Neural crest cell (in vitro differentiated cells): ENCODE measurements at regions not wholly inside any gene's neighbourhood (a gene's known extent, or its start where the extent isn't known, plus 50 kb on each side); places are given as distances from the start of the nearest gene placed in this dataset.

Experiments
- DNase-seq: peaks from one replicate; pipeline ENCODE4 v3.0.0; 2021; ENCODE audit warnings: low read depth, mixed read lengths, low spot score
- H3K27ac Mint-ChIP-seq: one replicate; pipeline ENCODE4 v1.8.0; 2021; ENCODE audit warnings: mild to moderate bottlenecking, mixed read lengths; ENCODE audit not compliant: unreplicated experiment
- H3K27me3 Mint-ChIP-seq: 2 replicates; pipeline ENCODE4 v1.8.0; 2021; ENCODE audit warnings: low read depth, mild to moderate bottlenecking, mixed read lengths
- H3K36me3 Mint-ChIP-seq: 2 replicates; pipeline ENCODE4 v1.8.0; 2021; ENCODE audit warnings: low read depth, mild to moderate bottlenecking, mixed read lengths
- H3K4me1 Mint-ChIP-seq: 2 replicates; pipeline ENCODE4 v1.8.0; 2021; ENCODE audit warnings: mixed read lengths
- H3K4me3 Mint-ChIP-seq: one replicate; pipeline ENCODE4 v1.8.0; 2021; ENCODE audit warnings: mild to moderate bottlenecking, mixed read lengths
- H3K9me3 Mint-ChIP-seq: 2 replicates; pipeline ENCODE4 v1.8.0; 2021; ENCODE audit warnings: mixed read lengths
- TF ChIP-seq, protein P1 (sequence below): fragments of 200-600 bp; sonication (generic); conservative IDR thresholded peaks from 2 replicates; pipeline ENCODE4 v1.5.0; 2021; ENCODE audit warnings: antibody characterized with exemption, mild to moderate bottlenecking

DNA sequence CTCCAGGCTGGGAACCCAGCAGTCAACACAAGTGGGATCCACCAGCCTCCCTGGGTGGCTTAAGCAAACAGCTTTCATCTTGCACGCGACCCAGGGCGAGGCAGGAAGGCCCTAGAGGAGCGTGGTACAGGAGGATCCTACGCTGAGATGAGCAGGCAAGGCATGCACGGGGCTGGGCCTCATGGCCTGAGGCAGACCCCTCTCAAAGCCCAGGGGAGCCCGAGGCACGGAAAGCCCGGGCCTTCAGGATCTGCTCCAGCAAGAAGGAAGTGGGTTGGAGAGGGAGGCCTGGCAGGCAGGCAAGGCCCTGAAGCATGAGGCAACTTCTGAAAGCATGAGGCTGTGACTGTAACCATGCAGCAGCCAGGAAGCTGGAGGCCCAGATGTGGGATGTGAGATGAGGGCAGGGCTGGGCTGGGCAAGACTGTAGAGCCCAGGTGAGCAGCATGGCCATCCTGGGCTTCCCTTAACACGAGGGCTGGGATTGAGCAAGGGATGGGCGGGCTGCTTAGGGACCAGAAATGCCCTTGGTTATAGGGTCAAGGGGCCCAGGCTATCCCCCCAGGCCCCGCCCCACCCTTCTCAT lies 338.7 kb downstream of the C16orf95 start:
- Mint-ChIP-seq H3K4me1 (peaks cover 6% of the 10 kb centered on the region), H3K27me3 (peaks cover 6% of the 10 kb centered on the region), H3K27ac (no peak overlapping the region), H3K4me3 (no peak overlapping the region), H3K9me3 (peaks cover 2% of the 10 kb centered on the region), H3K36me3 (no peaks in the 10 kb centered on the region)
- no peak for DNase-seq
- TF ChIP-seq, protein P1, sequence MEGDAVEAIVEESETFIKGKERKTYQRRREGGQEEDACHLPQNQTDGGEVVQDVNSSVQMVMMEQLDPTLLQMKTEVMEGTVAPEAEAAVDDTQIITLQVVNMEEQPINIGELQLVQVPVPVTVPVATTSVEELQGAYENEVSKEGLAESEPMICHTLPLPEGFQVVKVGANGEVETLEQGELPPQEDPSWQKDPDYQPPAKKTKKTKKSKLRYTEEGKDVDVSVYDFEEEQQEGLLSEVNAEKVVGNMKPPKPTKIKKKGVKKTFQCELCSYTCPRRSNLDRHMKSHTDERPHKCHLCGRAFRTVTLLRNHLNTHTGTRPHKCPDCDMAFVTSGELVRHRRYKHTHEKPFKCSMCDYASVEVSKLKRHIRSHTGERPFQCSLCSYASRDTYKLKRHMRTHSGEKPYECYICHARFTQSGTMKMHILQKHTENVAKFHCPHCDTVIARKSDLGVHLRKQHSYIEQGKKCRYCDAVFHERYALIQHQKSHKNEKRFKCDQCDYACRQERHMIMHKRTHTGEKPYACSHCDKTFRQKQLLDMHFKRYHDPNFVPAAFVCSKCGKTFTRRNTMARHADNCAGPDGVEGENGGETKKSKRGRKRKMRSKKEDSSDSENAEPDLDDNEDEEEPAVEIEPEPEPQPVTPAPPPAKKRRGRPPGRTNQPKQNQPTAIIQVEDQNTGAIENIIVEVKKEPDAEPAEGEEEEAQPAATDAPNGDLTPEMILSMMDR: no peak

DNA sequence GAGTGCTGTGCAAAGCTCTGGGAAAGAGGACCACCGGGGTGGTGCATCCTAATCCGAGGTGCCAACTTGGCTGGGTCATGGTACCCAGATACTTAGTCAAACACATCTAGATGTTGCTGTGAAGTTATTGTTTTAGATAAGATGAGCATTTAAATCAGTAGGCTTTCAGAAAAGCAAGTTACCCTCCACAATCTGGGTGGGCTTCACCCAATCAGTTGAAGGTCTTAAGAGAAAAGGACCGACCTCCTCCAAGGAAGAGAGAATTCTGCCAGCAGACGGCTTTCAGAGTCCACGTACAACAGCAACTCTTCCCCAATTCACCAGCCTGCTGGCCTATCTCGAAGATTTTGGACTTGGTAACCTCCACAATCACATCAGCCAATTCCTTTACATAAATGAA lies 338.1 kb downstream of the C16orf95 start:
- H3K36me3 Mint-ChIP-seq: no peaks in the 10 kb centered on the region
- H3K4me1 Mint-ChIP-seq: peaks cover 6% of the 10 kb centered on the region
- DNase-seq: no peak
- TF ChIP-seq, protein P1: no peak
- H3K27ac Mint-ChIP-seq: no peak overlapping the region
- peaks cover 2% of the 10 kb centered on the region for H3K9me3 Mint-ChIP-seq
- peaks cover 6% of the 10 kb centered on the region for H3K27me3 Mint-ChIP-seq
- H3K4me3 Mint-ChIP-seq: no peak overlapping the region

DNA sequence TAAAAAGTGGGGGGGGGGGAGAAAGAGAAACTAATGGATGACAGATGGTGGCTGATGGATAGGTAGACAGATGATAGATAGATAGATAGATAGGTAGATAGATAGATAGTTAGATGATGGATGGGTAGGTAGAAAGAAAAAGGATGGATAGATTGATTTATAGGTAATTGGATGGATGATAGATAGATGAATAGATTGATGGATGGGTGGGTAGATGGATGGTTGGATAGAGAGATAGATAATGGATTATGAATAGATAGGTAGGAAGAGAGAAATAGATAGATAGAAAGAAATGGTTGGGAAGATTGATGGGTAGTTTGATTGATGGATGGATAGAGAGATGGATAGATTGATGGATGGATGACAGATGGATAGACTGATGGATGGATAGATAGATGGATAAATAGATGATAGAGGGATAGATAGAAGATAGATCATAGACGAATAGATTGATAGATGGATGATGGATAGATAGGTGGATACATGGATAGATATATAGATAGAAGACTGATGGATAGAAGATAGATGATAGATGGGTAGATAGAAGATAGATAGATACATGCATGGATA lies 337.1 kb downstream of the C16orf95 start:
- TF ChIP-seq, protein P1: no peak

DNA sequence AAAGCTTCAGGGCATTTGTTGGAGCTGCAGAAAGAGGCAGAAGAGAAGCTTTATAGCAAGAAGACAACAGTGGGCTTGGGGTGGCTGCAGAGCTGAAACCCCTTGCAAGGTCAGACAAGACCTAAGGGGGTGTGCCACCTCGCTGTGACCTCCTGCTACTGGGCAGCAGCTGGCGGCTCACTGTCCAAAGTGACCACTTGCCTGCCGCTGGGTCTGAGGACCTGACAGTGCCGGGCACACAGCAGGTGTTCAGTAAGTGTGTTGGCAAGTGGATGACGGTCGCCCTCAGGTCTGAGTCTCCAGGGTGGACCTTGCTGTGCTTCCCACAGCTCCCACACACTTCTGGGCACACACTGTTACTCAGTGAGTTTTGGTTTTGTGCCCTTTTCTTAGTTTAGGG lies 336.5 kb downstream of the C16orf95 start:
- Mint-ChIP-seq H3K27ac (no peak overlapping the region), H3K4me1 (no peaks in the 10 kb centered on the region), H3K9me3 (no peaks in the 10 kb centered on the region), H3K4me3 (no peak overlapping the region), H3K36me3 (no peaks in the 10 kb centered on the region), H3K27me3 (peaks cover 6% of the 10 kb centered on the region)
- no peak for DNase-seq
- TF ChIP-seq, protein P1: no peak

More for the DNA sequence above, 337.1 kb downstream of the C16orf95 start:
- Mint-ChIP-seq H3K4me3 (no peak overlapping the region), H3K27me3 (peaks cover 6% of the 10 kb centered on the region), H3K9me3 (peaks cover 2% of the 10 kb centered on the region), H3K27ac (no peak overlapping the region), H3K4me1 (peaks cover 6% of the 10 kb centered on the region), H3K36me3 (no peaks in the 10 kb centered on the region)
- no peak for DNase-seq

DNA sequence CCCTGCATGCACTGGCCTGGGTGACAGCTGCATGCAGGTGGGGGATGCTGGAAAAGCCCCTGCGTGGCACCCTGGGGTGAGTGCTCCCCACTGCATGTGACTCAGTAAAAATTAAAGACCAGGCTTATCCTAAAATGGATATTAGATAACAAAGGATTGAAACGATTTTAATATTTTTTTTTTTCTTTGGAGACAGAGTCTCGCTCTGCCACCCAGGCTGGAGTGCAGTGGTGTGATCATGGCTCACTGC lies 334.9 kb downstream of the C16orf95 start:
- peaks cover 6% of the 10 kb centered on the region for H3K27me3 Mint-ChIP-seq
- DNase-seq: no peak
- no peaks in the 10 kb centered on the region for H3K36me3 Mint-ChIP-seq
- no peak overlapping the region for H3K27ac Mint-ChIP-seq
- TF ChIP-seq, protein P1: no peak
- no peaks in the 10 kb centered on the region for H3K9me3 Mint-ChIP-seq
- no peak overlapping the region for H3K4me3 Mint-ChIP-seq
- H3K4me1 Mint-ChIP-seq: no peaks in the 10 kb centered on the region
